Breast epithelium (tissue), 3 donors: ENCODE measurements at regions not wholly inside any gene's neighbourhood (a gene's known extent, or its start where the extent isn't known, plus 50 kb on each side); places are given as distances from the start of the nearest gene placed in this dataset.

Experiments
- POLR2AphosphoS5 ChIP-seq, 3 donors: sonication (generic); formaldehyde crosslinking; IDR thresholded peaks; one replicate each; pipeline ENCODE4 v1.6.1; 2017; ENCODE audit warnings: antibody characterized with exemption in 3 of 3
- TF ChIP-seq, protein P1 (sequence below), 3 donors: fragments of 450-650 bp; IDR thresholded peaks; one replicate each; pipeline ENCODE4 v1.5.1; 2016 to 2017; ENCODE audit warnings: antibody characterized with exemption in 3 of 3, mild to moderate bottlenecking in 3 of 3, moderate library complexity in 3 of 3

DNA sequence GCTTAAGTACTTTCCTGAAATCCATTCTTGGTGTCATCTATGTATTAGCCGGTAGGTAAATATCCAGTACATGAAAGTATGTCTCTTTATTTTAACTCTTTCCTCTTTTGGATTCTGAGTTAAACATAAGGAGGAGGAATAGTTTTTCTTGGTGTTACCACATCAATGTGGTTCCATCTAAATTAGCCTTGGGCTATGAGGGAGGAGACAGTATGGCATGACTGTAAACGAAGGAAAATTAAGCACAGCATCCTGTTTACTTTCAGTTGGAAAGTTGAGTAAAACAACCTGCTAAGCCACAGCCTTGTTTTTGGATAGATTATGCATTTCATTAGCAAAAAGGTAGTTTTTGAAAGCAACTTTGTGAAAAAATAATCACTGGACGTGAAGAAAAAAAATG, 693.0 kb upstream of the SOX9 start:
- TF ChIP-seq, protein P1, sequence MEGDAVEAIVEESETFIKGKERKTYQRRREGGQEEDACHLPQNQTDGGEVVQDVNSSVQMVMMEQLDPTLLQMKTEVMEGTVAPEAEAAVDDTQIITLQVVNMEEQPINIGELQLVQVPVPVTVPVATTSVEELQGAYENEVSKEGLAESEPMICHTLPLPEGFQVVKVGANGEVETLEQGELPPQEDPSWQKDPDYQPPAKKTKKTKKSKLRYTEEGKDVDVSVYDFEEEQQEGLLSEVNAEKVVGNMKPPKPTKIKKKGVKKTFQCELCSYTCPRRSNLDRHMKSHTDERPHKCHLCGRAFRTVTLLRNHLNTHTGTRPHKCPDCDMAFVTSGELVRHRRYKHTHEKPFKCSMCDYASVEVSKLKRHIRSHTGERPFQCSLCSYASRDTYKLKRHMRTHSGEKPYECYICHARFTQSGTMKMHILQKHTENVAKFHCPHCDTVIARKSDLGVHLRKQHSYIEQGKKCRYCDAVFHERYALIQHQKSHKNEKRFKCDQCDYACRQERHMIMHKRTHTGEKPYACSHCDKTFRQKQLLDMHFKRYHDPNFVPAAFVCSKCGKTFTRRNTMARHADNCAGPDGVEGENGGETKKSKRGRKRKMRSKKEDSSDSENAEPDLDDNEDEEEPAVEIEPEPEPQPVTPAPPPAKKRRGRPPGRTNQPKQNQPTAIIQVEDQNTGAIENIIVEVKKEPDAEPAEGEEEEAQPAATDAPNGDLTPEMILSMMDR (IDR thresholded peaks at IDR 0.05) = no peak
- TF ChIP-seq POLR2AphosphoS5 (IDR thresholded peaks at IDR 0.05) = no peak
